ENCODE measurements at regions not wholly inside any gene's neighbourhood (a gene's known extent, or its start where the extent isn't known, plus 50 kb on each side); places are given as distances from the start of the nearest gene placed in this dataset.
"Not testable (repeated sequence)": the region's sequence is repeated elsewhere in the genome, so short reads cannot be mapped to it uniquely, and the experiment has no call there.

DNA sequence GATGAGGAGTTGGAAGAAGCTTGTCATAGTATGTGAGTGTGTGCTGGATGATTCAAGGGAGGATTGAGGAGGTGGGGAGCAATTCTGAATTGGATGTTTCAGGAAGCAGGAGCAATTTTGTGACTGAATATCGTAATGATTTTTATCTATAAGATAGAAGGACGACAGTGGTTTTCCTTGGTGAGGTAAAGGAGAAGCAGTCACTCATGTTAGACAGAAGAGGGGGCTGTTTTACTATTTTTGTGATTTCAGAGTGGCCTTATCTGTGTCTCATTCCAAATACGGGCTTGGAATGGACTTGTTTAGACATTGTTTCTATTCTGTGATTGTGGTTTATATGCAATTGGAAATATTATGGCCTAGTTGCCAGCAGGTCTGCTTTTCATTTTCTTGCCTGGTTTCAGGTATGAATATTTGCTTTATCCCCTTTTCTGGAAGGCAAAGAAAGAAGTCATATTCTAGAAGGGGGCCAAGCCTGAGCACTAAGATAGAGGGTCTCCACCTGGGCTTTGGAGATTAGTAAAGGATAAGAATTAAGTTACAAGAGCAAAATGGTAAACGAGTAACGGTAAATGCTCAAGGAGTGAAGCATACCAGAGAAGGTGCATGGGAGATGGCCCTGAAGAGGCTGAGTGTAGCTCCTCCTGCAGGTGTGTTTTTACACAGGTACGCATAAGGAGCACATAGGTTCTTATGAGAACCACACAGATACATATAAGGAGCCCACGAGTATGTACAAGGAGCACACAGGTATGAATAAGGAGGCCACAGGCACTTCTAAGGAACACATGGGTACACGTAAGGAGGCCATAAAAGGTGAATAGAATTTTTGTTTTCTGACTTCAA is 124.6 kb upstream of the KCNAB1 start:
- Histone ChIP-seq H3K79me2 (no peaks in the 10 kb centered on the region), H3K27me3 (ENCODE audit: control insufficient read depth, insufficient read depth, low read length) (no peaks in the 10 kb centered on the region), H3K9ac (no peak overlapping the region), H3K4me1 (no peaks in the 10 kb centered on the region), H2AFZ (no peak overlapping the region), H3K4me2 (ENCODE audit: low read length) (no peak overlapping the region), H3K36me3 (ENCODE audit: control insufficient read depth, insufficient read depth, low read length) (no peaks in the 10 kb centered on the region), H3K27ac (no peak overlapping the region), H3K9me3 (ENCODE audit: control insufficient read depth, low read length) (no peaks in the 10 kb centered on the region), H3K4me3 (ENCODE audit: low read depth, low read length) (no peak overlapping the region)
- TF ChIP-seq, protein P1, sequence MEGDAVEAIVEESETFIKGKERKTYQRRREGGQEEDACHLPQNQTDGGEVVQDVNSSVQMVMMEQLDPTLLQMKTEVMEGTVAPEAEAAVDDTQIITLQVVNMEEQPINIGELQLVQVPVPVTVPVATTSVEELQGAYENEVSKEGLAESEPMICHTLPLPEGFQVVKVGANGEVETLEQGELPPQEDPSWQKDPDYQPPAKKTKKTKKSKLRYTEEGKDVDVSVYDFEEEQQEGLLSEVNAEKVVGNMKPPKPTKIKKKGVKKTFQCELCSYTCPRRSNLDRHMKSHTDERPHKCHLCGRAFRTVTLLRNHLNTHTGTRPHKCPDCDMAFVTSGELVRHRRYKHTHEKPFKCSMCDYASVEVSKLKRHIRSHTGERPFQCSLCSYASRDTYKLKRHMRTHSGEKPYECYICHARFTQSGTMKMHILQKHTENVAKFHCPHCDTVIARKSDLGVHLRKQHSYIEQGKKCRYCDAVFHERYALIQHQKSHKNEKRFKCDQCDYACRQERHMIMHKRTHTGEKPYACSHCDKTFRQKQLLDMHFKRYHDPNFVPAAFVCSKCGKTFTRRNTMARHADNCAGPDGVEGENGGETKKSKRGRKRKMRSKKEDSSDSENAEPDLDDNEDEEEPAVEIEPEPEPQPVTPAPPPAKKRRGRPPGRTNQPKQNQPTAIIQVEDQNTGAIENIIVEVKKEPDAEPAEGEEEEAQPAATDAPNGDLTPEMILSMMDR (IDR thresholded peaks at IDR 0.05): no peak

DNA sequence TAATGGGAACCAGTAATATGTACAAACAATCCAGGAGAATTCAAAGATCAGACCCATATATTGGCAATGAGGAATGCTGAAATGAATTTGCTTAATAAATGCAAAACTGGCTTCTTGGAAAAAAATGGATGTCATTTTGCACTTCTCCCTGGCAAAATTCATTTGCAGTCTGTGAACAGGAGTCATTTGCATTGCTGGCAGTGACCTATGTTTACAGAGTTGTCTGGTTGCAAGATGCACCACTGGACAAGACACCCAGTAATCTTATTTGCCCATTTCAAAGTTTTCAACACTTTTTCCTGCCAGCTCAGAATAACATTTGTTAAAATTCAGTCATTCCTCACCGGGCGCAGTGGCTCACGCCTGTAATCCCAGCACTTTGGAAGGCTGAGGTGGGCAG is 123.5 kb upstream of the KCNAB1 start:
- Histone ChIP-seq H3K36me3 (ENCODE audit: control insufficient read depth, insufficient read depth, low read length) (no peaks in the 10 kb centered on the region), H3K4me2 (ENCODE audit: low read length) (no peak overlapping the region), H2AFZ (no peak overlapping the region), H3K4me1 (no peaks in the 10 kb centered on the region), H3K27me3 (ENCODE audit: control insufficient read depth, insufficient read depth, low read length) (no peaks in the 10 kb centered on the region), H3K9ac (no peak overlapping the region), H3K27ac (no peak overlapping the region), H3K9me3 (ENCODE audit: control insufficient read depth, low read length) (no peaks in the 10 kb centered on the region), H3K4me3 (ENCODE audit: low read depth, low read length) (no peak overlapping the region), H3K79me2 (no peaks in the 10 kb centered on the region)
- TF ChIP-seq, protein P1 (IDR thresholded peaks at IDR 0.05): no peak

DNA sequence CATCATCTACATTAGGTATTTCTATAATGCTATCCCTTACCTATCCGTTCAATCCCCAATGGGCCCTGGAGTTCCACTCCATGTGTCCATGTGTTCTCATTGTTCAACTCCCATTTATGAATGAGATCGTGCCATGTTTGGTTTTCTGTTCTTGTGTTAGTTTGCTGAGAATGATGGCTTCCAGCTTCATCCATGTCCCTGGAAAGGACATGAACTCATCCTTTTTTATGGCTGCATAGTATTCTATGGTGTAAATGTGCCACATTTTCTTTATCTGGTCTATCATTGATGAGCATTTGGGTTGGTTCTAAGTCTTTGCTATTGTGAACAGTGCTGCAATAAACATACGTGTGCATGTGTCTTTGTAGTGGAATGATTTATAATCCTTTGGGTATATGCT is 122.2 kb upstream of the KCNAB1 start:
- not testable (repeated sequence) for H3K4me3 ChIP-seq (ENCODE audit: low read depth, low read length)

DNA sequence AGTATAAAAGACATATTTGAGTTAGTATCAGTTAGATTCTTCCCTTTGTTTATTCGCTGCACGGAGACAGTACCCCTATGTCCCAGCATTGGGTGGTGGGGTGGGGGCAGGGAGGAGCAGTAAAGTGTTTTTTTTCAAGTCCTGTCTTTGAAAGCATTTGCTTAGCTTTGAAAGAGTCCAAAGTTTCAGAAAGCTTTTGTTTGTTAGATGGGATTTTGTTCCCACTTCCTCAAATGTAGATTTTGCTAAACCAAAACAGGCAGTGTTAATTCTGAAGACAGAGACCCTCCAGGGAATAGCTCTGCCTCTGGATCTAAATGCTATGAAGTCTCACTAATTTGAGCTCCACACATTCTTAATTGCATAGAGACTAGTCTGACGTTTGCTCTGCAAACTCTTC is 114.6 kb upstream of the KCNAB1 start:
- Histone ChIP-seq H3K9ac (no peak overlapping the region), H3K4me2 (ENCODE audit: low read length) (no peak overlapping the region), H2AFZ (no peak overlapping the region)

More for the DNA sequence above, 122.2 kb upstream of the KCNAB1 start:
- not testable (repeated sequence) for H3K9ac ChIP-seq; H3K9me3 ChIP-seq (ENCODE audit: control insufficient read depth, low read length); H3K4me2 ChIP-seq (ENCODE audit: low read length); H3K36me3 ChIP-seq (ENCODE audit: control insufficient read depth, insufficient read depth, low read length); H2AFZ ChIP-seq; H3K4me1 ChIP-seq; H3K79me2 ChIP-seq; H3K27me3 ChIP-seq (ENCODE audit: control insufficient read depth, insufficient read depth, low read length); H3K27ac ChIP-seq

DNA sequence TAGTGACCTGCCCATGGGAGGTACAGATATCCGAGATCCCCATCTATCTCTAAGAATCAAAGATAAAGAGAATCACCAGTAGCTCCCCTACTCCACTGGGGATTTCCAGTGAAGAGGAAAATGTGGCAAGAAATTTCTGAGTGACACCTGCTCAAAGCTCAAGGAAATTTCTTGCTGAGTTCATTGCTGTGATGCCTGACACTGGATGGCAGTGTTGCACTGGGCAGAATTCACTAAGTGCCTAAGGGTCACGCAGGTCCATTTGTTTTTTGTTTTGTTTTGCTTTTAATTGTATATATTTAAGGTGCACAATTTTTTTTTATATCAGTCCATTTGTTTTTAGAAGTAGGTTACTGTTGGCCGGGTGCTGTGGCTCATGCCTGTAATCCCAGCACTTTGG is 109.5 kb upstream of the KCNAB1 start:
- H2AFZ ChIP-seq: no peak overlapping the region
- no peaks in the 10 kb centered on the region for H3K79me2 ChIP-seq
- no peaks in the 10 kb centered on the region for H3K36me3 ChIP-seq (ENCODE audit: control insufficient read depth, insufficient read depth, low read length)
- H3K9ac ChIP-seq: no peak overlapping the region
- H3K9me3 ChIP-seq (ENCODE audit: control insufficient read depth, low read length): no peaks in the 10 kb centered on the region
- TF ChIP-seq, protein P1 (IDR thresholded peaks at IDR 0.05): no peak
- no peaks in the 10 kb centered on the region for H3K4me1 ChIP-seq
- no peak overlapping the region for H3K4me2 ChIP-seq (ENCODE audit: low read length)
- no peak overlapping the region for H3K27ac ChIP-seq
- H3K27me3 ChIP-seq (ENCODE audit: control insufficient read depth, insufficient read depth, low read length): no peaks in the 10 kb centered on the region
- no peak overlapping the region for H3K4me3 ChIP-seq (ENCODE audit: low read depth, low read length)

More for the DNA sequence above, 114.6 kb upstream of the KCNAB1 start:
- TF ChIP-seq, protein P1 (IDR thresholded peaks at IDR 0.05): no peak
- Histone ChIP-seq H3K79me2 (no peaks in the 10 kb centered on the region), H3K27ac (no peak overlapping the region), H3K4me1 (no peaks in the 10 kb centered on the region), H3K4me3 (ENCODE audit: low read depth, low read length) (no peak overlapping the region), H3K27me3 (ENCODE audit: control insufficient read depth, insufficient read depth, low read length) (no peaks in the 10 kb centered on the region), H3K36me3 (ENCODE audit: control insufficient read depth, insufficient read depth, low read length) (no peaks in the 10 kb centered on the region), H3K9me3 (ENCODE audit: control insufficient read depth, low read length) (no peaks in the 10 kb centered on the region)
